K562 (cell line): ENCODE measurements at regions not wholly inside any gene's neighbourhood (a gene's known extent, or its start where the extent isn't known, plus 50 kb on each side); places are given as distances from the start of the nearest gene placed in this dataset.

Source experiments
- ATAC-seq: fragments of 200-7000 bp; cut with Tn5 transposase; 3 replicates; pipeline ENCODE4 v1.9.1; 2020; ENCODE audit warnings: moderate library complexity
- BruUV-seq: library from RNA; stranded (reverse); fragments of 400-500 nt; replicated peaks from 2 replicates; lab custom pipeline; 2021; lab: Mats Ljungman, UMichigan
- CTCF ChIA-PET: fragments of 300-600 bp; formaldehyde crosslinking; extraction: SDS; loops from one replicate; lab custom pipeline; 2021; ENCODE audit warnings: low intra/inter-chr PET ratio; lab: Yijun Ruan, JAX
- POLR2A ChIA-PET: fragments of 300-600, 350-650 bp; sonication (Branson Sonifier 250); formaldehyde crosslinking; extraction: SDS; loops from one replicate; lab custom pipeline; 2021; ENCODE audit warnings: antibody characterized with exemption, inconsistent platforms; lab: Yijun Ruan, JAX
- DNase-seq, 4 experiments: peaks; one replicate each; pipeline versions ENCODE4 v3.0.0 to v3.0.0-alpha.2; 2011 to 2018; ENCODE audit warnings: low spot score in 3 of 4, mixed read lengths in 3 of 4; ENCODE audit errors: extremely low read depth in 1 of 4
- FAIRE-seq: peaks from 2 replicates; lab custom pipeline; 2011; peaks lifted over from hg19 to GRCh38; lab: Jason Lieb, UNC
- H2AFZ ChIP-seq: 2 replicates; pipeline ENCODE4 v1.6.0; 2011; ENCODE audit warnings: low read depth, low read length, control low read depth, inconsistent platforms
- H3K27ac ChIP-seq: fragments of 200-600 bp; 3 replicates; pipeline ENCODE4 v1.8.0; 2011; ENCODE audit warnings: low read depth, mild to moderate bottlenecking, control low read depth, inconsistent platforms, low read length, moderate library complexity, mixed read lengths; ENCODE audit errors: extremely low read depth
- H3K27me3 ChIP-seq, 2 experiments: fragments of 300-600 bp in 1 of 2; 2 replicates in 1 of 2; 3 replicates in 1 of 2; pipeline versions ENCODE4 v1.6.0 to v1.8.0; 2011; ENCODE audit warnings: inconsistent platforms in 2 of 2, low read length in 2 of 2, mild to moderate bottlenecking in 1 of 2, mixed read lengths in 1 of 2, moderate library complexity in 1 of 2; ENCODE audit not compliant: control insufficient read depth in 2 of 2, insufficient read depth in 2 of 2
- H3K36me3 ChIP-seq: fragments of 300-600 bp; 3 replicates; pipeline ENCODE4 v1.8.0; 2011; ENCODE audit warnings: mild to moderate bottlenecking, low read length, inconsistent platforms; ENCODE audit not compliant: control insufficient read depth, insufficient read depth
- H3K4me1 ChIP-seq, 2 experiments: fragments of 200-600 bp in 1 of 2; replicated peaks in 1 of 2; 2 replicates in 1 of 2; 3 replicates in 1 of 2; pipeline versions ENCODE4 v1.5.1 to v1.8.0; 2011; ENCODE audit warnings: inconsistent platforms in 2 of 2, low read length in 2 of 2, mild to moderate bottlenecking in 1 of 2, mixed read lengths in 1 of 2, moderate library complexity in 1 of 2; ENCODE audit not compliant: control insufficient read depth in 2 of 2, insufficient read depth in 2 of 2
- H3K4me2 ChIP-seq: 2 replicates; pipeline ENCODE4 v1.6.1; 2011; ENCODE audit warnings: low read length, control low read depth, inconsistent platforms, mixed read lengths; ENCODE audit not compliant: insufficient read depth
- H3K4me3 ChIP-seq: fragments of 200-600 bp; sonication (generic), shearing (Covaris generic); 2 replicates; pipeline ENCODE4 v1.5.1; 2016; ENCODE audit warnings: control low read depth, inconsistent platforms
- H3K79me2 ChIP-seq: fragments of 200-600 bp; 3 replicates; pipeline ENCODE4 v1.8.0; 2011; ENCODE audit warnings: low read length, inconsistent platforms; ENCODE audit not compliant: control insufficient read depth, insufficient read depth
- H3K9ac ChIP-seq, 2 experiments: 2 replicates each; pipeline versions ENCODE4 v1.6.0 to v1.6.1; 2011; ENCODE audit warnings: low read depth in 2 of 2, low read length in 2 of 2, control low read depth in 1 of 2, inconsistent platforms in 1 of 2, mild to moderate bottlenecking in 1 of 2, mixed read lengths in 1 of 2; ENCODE audit not compliant: insufficient read depth in 1 of 2
- H3K9me1 ChIP-seq: one replicate; pipeline ENCODE4 v1.6.0; 2011; ENCODE audit warnings: inconsistent platforms, mild to moderate bottlenecking, low read length, moderate library complexity; ENCODE audit not compliant: control insufficient read depth, insufficient read depth
- H3K9me3 ChIP-seq: replicated peaks from 2 replicates; pipeline ENCODE4 v1.5.1; 2011; ENCODE audit warnings: low read depth, low read length, inconsistent platforms; ENCODE audit not compliant: control insufficient read depth, insufficient read depth
- H4K20me1 ChIP-seq: replicated peaks from 2 replicates; pipeline ENCODE4 v1.6.1; 2011; ENCODE audit warnings: low read length, inconsistent platforms, mixed read lengths; ENCODE audit not compliant: control insufficient read depth, insufficient read depth
- ATF7 ChIP-seq: fragments of 450-650 bp; IDR thresholded peaks from 2 replicates; pipeline ENCODE4 v1.7.1; 2014; ENCODE audit warnings: mild to moderate bottlenecking, moderate library complexity
- BACH1 ChIP-seq: fragments of 200-800 bp; sonication (Bioruptor generic); IDR thresholded peaks from 2 replicates; pipeline ENCODE4 v1.6.1; 2016; ENCODE audit warnings: missing genetic modification characterization, missing compliant biosample characterization
- CBFA2T2 ChIP-seq: fragments of 450-650 bp; conservative IDR thresholded peaks from 2 replicates; pipeline ENCODE4 v1.6.1; 2017; ENCODE audit warnings: mild to moderate bottlenecking
- CBX2 ChIP-seq: fragments of 200-600 bp; sonication (generic); IDR thresholded peaks from one replicate; pipeline ENCODE4 v1.6.1; 2012; ENCODE audit warnings: mild to moderate bottlenecking, low read length, inconsistent platforms; ENCODE audit not compliant: insufficient read depth, poor library complexity, severe bottlenecking
- CC2D1A ChIP-seq: fragments of 450-650 bp; IDR thresholded peaks from 2 replicates; pipeline ENCODE4 v1.6.1; 2017; ENCODE audit warnings: mild to moderate bottlenecking
- FOXP1 ChIP-seq: sonication (generic); formaldehyde crosslinking; IDR thresholded peaks from 2 replicates; pipeline ENCODE4 v1.8.0; 2022; ENCODE audit warnings: mild to moderate bottlenecking, missing genetic modification reagents
- GABPA ChIP-seq: fragments of 200-800 bp; sonication (Bioruptor generic); conservative IDR thresholded peaks from 2 replicates; pipeline ENCODE4 v1.6.1; 2016; ENCODE audit warnings: low read depth, missing genetic modification characterization, missing compliant biosample characterization
- NCOA2 ChIP-seq, 2 experiments: fragments of 450-650 bp; IDR thresholded peaks; 2 replicates each; pipeline ENCODE4 v1.6.1; 2018; ENCODE audit warnings: mild to moderate bottlenecking in 2 of 2, moderate library complexity in 1 of 2; ENCODE audit not compliant: partially characterized antibody in 2 of 2
- NFATC3 ChIP-seq: fragments of 450-650 bp; IDR thresholded peaks from 2 replicates; pipeline ENCODE4 v1.6.1; 2017; ENCODE audit warnings: mild to moderate bottlenecking
- OTX1 ChIP-seq: fragments of 450-650 bp; formaldehyde crosslinking; IDR thresholded peaks from 2 replicates; pipeline ENCODE4 v1.4.0; 2022; ENCODE audit warnings: mild to moderate bottlenecking
- ZBTB8A ChIP-seq: fragments of 450-650 bp; IDR thresholded peaks from 2 replicates; pipeline ENCODE4 v1.6.1; 2018; ENCODE audit warnings: mild to moderate bottlenecking, moderate library complexity; ENCODE audit not compliant: partially characterized antibody
- ZNF133 ChIP-seq: fragments of 250-450 bp; sonication (Bioruptor Pico); IDR thresholded peaks from 2 replicates; pipeline ENCODE4 v1.4.0; 2020; ENCODE audit warnings: mild to moderate bottlenecking
- ZNF586 ChIP-seq: fragments of 450-650 bp; formaldehyde crosslinking; conservative IDR thresholded peaks from 2 replicates; pipeline ENCODE4 v1.4.0; 2020; ENCODE audit warnings: mild to moderate bottlenecking, moderate library complexity
- ZSCAN29 ChIP-seq: fragments of 450-650 bp; IDR thresholded peaks from 2 replicates; pipeline ENCODE4 v1.6.1; 2017
- WGBS: fragments of 100-300 bp; shearing (Covaris generic); methylation state at CpG from one replicate; pipeline ENCODE4 v1.1.6; 2016; ENCODE audit warnings: low coverage, mixed read lengths; ENCODE audit not compliant: insufficient coverage; ENCODE audit errors: missing lambda C conversion rate; 5-methylcytosine and 5-hydroxymethylcytosine counted together
- in situ Hi-C: fragments of 300-500 bp; cut with MboI; formaldehyde crosslinking; loops from 4 replicates; pipeline ENCODE4 v1.15.0; 2018; ENCODE audit warnings: inconsistent platforms, mixed read lengths
- intact Hi-C: fragments of 100-400 bp; cut with micrococcal nuclease; formaldehyde crosslinking; loops from 2 replicates; pipeline ENCODE4 v1.14.2; 2022
- TF ChIP-seq, protein P1 (sequence below): fragments of 450-650 bp; IDR thresholded peaks from 2 replicates; pipeline ENCODE4 v1.6.1; 2018; ENCODE audit not compliant: partially characterized antibody
- TF ChIP-seq, protein P2 (sequence below): fragments of 450-650 bp; IDR thresholded peaks from 2 replicates; pipeline ENCODE4 v1.6.1; 2014; ENCODE audit warnings: low read depth, mild to moderate bottlenecking, moderate library complexity, borderline replicate concordance
- TF ChIP-seq, protein P3 (sequence below): fragments of 450-650 bp; formaldehyde crosslinking; IDR thresholded peaks from 2 replicates; pipeline ENCODE4 v1.4.0; 2022; ENCODE audit warnings: missing genetic modification characterization

DNA sequence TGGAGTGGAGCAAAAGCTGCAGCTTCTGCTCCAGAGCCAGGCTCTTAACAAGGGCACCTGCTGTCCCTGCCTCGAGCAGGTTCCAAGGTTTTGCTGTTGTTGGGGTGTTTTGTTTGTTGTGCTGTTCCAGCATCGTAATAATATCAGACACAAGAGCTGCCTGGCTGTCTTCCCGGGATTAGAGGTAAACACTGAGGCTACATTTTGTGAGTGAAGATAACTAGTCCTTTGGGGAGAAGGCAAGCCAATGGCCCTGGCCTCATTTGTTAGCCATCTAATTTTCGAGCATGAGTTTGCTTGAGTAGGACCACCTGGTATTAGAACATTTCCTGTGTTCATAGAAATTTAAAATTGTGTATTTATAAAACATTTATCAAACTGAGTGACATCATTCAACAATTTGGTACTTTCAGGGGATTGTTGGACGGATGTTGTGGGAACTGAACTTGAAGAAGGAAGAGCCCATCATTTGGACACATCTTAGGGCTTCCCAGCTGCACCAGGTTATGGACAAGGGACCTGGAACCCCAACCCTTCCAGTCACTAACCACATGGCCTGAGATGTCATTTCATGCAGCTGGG is 555.0 kb downstream of the TNS3 start:
- H3K4me1 ChIP-seq = no peaks in the 10 kb centered on the region
- no peaks in the 10 kb centered on the region for H4K20me1 ChIP-seq
- in situ Hi-C loops (no loop called here), intact Hi-C loops (no loop called here)
- H3K4me2 ChIP-seq = no peak overlapping the region
- H3K27ac ChIP-seq = no peak overlapping the region
- no peak for FAIRE-seq
- H2AFZ ChIP-seq = no peak overlapping the region
- H3K9ac ChIP-seq = no peak overlapping the region
- no peaks in the 10 kb centered on the region for H3K9me3 ChIP-seq
- no peak for ATAC-seq
- no peaks in the 10 kb centered on the region for H3K79me2 ChIP-seq
- 2% methylated on average over 5 of the region's 5 CpGs for WGBS
- BruUV-seq = no TSS peak
- no peak for DNase-seq
- CTCF ChIA-PET = no interaction called here
- H3K4me3 ChIP-seq = no peak overlapping the region
- no peaks in the 10 kb centered on the region for H3K9me1 ChIP-seq
- POLR2A ChIA-PET = no interaction called here
- no peaks in the 10 kb centered on the region for H3K36me3 ChIP-seq
- H3K27me3 ChIP-seq = no peaks in the 10 kb centered on the region
- TF ChIP-seq, protein P1, sequence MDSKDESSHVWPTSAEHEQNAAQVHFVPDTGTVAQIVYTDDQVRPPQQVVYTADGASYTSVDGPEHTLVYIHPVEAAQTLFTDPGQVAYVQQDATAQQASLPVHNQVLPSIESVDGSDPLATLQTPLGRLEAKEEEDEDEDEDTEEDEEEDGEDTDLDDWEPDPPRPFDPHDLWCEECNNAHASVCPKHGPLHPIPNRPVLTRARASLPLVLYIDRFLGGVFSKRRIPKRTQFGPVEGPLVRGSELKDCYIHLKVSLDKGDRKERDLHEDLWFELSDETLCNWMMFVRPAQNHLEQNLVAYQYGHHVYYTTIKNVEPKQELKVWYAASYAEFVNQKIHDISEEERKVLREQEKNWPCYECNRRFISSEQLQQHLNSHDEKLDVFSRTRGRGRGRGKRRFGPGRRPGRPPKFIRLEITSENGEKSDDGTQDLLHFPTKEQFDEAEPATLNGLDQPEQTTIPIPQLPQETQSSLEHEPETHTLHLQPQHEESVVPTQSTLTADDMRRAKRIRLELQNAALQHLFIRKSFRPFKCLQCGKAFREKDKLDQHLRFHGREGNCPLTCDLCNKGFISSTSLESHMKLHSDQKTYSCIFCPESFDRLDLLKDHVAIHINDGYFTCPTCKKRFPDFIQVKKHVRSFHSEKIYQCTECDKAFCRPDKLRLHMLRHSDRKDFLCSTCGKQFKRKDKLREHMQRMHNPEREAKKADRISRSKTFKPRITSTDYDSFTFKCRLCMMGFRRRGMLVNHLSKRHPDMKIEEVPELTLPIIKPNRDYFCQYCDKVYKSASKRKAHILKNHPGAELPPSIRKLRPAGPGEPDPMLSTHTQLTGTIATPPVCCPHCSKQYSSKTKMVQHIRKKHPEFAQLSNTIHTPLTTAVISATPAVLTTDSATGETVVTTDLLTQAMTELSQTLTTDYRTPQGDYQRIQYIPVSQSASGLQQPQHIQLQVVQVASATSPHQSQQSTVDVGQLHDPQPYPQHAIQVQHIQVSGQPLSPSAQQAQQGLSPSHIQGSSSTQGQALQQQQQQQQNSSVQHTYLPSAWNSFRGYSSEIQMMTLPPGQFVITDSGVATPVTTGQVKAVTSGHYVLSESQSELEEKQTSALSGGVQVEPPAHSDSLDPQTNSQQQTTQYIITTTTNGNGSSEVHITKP = no peak
- no peak for TF ChIP-seq ATF7
- TF ChIP-seq FOXP1 (CRISPR knock-in tag) = no peak
- TF ChIP-seq, protein P2, sequence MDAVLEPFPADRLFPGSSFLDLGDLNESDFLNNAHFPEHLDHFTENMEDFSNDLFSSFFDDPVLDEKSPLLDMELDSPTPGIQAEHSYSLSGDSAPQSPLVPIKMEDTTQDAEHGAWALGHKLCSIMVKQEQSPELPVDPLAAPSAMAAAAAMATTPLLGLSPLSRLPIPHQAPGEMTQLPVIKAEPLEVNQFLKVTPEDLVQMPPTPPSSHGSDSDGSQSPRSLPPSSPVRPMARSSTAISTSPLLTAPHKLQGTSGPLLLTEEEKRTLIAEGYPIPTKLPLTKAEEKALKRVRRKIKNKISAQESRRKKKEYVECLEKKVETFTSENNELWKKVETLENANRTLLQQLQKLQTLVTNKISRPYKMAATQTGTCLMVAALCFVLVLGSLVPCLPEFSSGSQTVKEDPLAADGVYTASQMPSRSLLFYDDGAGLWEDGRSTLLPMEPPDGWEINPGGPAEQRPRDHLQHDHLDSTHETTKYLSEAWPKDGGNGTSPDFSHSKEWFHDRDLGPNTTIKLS = no peak
- TF ChIP-seq CBFA2T2 = no peak
- TF ChIP-seq ZBTB8A = no peak
- TF ChIP-seq ZSCAN29 = no peak
- no peak for TF ChIP-seq BACH1 (tag)
- no peak for TF ChIP-seq CC2D1A
- no peak for TF ChIP-seq NFATC3
- TF ChIP-seq GABPA (tag) = no peak
- TF ChIP-seq NCOA2 (IDR thresholded peaks at IDR 0.05; ENCODE audit: partially characterized antibody in 2 of 2) = no peak
- TF ChIP-seq, protein P3, sequence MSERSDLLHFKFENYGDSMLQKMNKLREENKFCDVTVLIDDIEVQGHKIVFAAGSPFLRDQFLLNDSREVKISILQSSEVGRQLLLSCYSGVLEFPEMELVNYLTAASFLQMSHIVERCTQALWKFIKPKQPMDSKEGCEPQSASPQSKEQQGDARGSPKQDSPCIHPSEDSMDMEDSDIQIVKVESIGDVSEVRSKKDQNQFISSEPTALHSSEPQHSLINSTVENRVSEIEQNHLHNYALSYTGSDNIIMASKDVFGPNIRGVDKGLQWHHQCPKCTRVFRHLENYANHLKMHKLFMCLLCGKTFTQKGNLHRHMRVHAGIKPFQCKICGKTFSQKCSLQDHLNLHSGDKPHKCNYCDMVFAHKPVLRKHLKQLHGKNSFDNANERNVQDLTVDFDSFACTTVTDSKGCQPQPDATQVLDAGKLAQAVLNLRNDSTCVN (CRISPR knock-in tag) = no peak
- no peak for TF ChIP-seq CBX2
- no peak for TF ChIP-seq OTX1
- no peak for TF ChIP-seq ZNF133 (CRISPR knock-in tag)
- no peak for TF ChIP-seq ZNF586 (CRISPR knock-in tag)
